Natural killer cell treated with Interleukin-12 subunit alpha and Interleukin-12 subunit beta and Interleukin-15 and Interleukin-18, amount 100 ng/mL, for 72 hours (primary cell): ENCODE measurements at regions not wholly inside any gene's neighbourhood (a gene's known extent, or its start where the extent isn't known, plus 50 kb on each side); places are given as distances from the start of the nearest gene placed in this dataset.

Experiments
- ATAC-seq, 2 donors: fragments of 150-1000 bp; cut with Tn5 transposase in 1 of 2; sonication (Bioruptor Pico), chemical (Tn5 transposase) in 1 of 2; 2 replicates each; pipeline ENCODE4 v1.10.0; 2021
- DNase-seq: peaks from one replicate; pipeline ENCODE4 v3.0.0; 2022; ENCODE audit warnings: low spot score
- H3K27ac Mint-ChIP-seq, 2 donors: 1 replicate in 1 of 2; 2 replicates in 1 of 2; pipeline ENCODE4 v1.8.0; 2022; ENCODE audit warnings: mixed read lengths in 2 of 2, mild to moderate bottlenecking in 1 of 2, moderate library complexity in 1 of 2
- H3K27me3 Mint-ChIP-seq, 2 donors: 1 replicate in 1 of 2; 2 replicates in 1 of 2; pipeline ENCODE4 v1.8.0; 2022; ENCODE audit warnings: mixed read lengths in 2 of 2
- H3K36me3 Mint-ChIP-seq: one replicate; pipeline ENCODE4 v1.8.0; 2022; ENCODE audit warnings: mixed read lengths
- H3K4me1 Mint-ChIP-seq, 2 donors: 1 replicate in 1 of 2; 2 replicates in 1 of 2; pipeline ENCODE4 v1.8.0; 2022; ENCODE audit warnings: low read depth in 2 of 2, mixed read lengths in 2 of 2, mild to moderate bottlenecking in 1 of 2
- H3K4me3 Mint-ChIP-seq: one replicate; pipeline ENCODE4 v1.8.0; 2022; ENCODE audit warnings: mixed read lengths
- H3K9me3 Mint-ChIP-seq: 2 replicates; pipeline ENCODE4 v1.8.0; 2022; ENCODE audit warnings: mixed read lengths

GRCh38 chr18:72637299-72637698 is 93.2 kb upstream of the CBLN2 start:
- Mint-ChIP-seq H3K9me3 (peaks cover 7% of the 10 kb centered on the region), H3K27ac (no peak overlapping the region), H3K27me3 (no peaks in the 10 kb centered on the region), H3K36me3 (no peaks in the 10 kb centered on the region), H3K4me1 (no peaks in the 10 kb centered on the region), H3K4me3 (no peak overlapping the region)
- ATAC-seq (no peak), DNase-seq (no peak)

- no peak overlapping the region for H3K4me3 Mint-ChIP-seq
- H3K27ac Mint-ChIP-seq: no peak overlapping the region
- no peaks in the 10 kb centered on the region for H3K27me3 Mint-ChIP-seq
- DNase-seq: no peak
- H3K4me1 Mint-ChIP-seq: no peaks in the 10 kb centered on the region
- no peak for ATAC-seq
- no peaks in the 10 kb centered on the region for H3K36me3 Mint-ChIP-seq
- peaks cover 4% of the 10 kb centered on the region for H3K9me3 Mint-ChIP-seq
Measured at GRCh38 chr18:72636611-72637010, 92.5 kb upstream of the CBLN2 start.

GRCh38 chr18:72634500-72634899 is 90.4 kb upstream of the CBLN2 start:
- no peak overlapping the region for H3K4me3 Mint-ChIP-seq
- peaks cover 4% of the 10 kb centered on the region for H3K9me3 Mint-ChIP-seq
- no peaks in the 10 kb centered on the region for H3K27me3 Mint-ChIP-seq
- no peak overlapping the region for H3K27ac Mint-ChIP-seq
- H3K4me1 Mint-ChIP-seq: no peaks in the 10 kb centered on the region
- ATAC-seq (no peak), DNase-seq (no peak)
- no peaks in the 10 kb centered on the region for H3K36me3 Mint-ChIP-seq

- Mint-ChIP-seq H3K9me3 (peaks cover 4% of the 10 kb centered on the region), H3K27ac (no peak overlapping the region), H3K4me3 (no peak overlapping the region), H3K27me3 (no peaks in the 10 kb centered on the region), H3K36me3 (no peaks in the 10 kb centered on the region), H3K4me1 (no peaks in the 10 kb centered on the region)
- DNase-seq (no peak), ATAC-seq (no peak)
Measured at GRCh38 chr18:72630991-72631390, 86.8 kb upstream of the CBLN2 start.

- Mint-ChIP-seq H3K27ac (no peak overlapping the region), H3K27me3 (no peaks in the 10 kb centered on the region), H3K36me3 (no peaks in the 10 kb centered on the region), H3K4me3 (no peak overlapping the region), H3K9me3 (no peaks in the 10 kb centered on the region), H3K4me1 (no peaks in the 10 kb centered on the region)
- DNase-seq: no peak
- no peak for ATAC-seq
Measured at GRCh38 chr18:72623444-72623843, 79.3 kb upstream of the CBLN2 start.

- no peak overlapping the region for H3K4me3 Mint-ChIP-seq
- peaks cover 16% of the 10 kb centered on the region for H3K9me3 Mint-ChIP-seq
- H3K4me1 Mint-ChIP-seq: no peaks in the 10 kb centered on the region
- DNase-seq: no peak
- no peaks in the 10 kb centered on the region for H3K36me3 Mint-ChIP-seq
- no peak overlapping the region for H3K27ac Mint-ChIP-seq
- no peaks in the 10 kb centered on the region for H3K27me3 Mint-ChIP-seq
- no peak for ATAC-seq
Measured at GRCh38 chr18:72613534-72613930, 69.4 kb upstream of the CBLN2 start.

- no peaks in the 10 kb centered on the region for H3K4me1 Mint-ChIP-seq
- H3K4me3 Mint-ChIP-seq: no peak overlapping the region
- no peaks in the 10 kb centered on the region for H3K27me3 Mint-ChIP-seq
- ATAC-seq (no peak), DNase-seq (no peak)
- peaks cover 16% of the 10 kb centered on the region for H3K9me3 Mint-ChIP-seq
- no peaks in the 10 kb centered on the region for H3K36me3 Mint-ChIP-seq
- H3K27ac Mint-ChIP-seq: no peak overlapping the region
Measured at GRCh38 chr18:72612894-72613533, 68.9 kb upstream of the CBLN2 start.

GRCh38 chr18:72605376-72605775 is 61.2 kb upstream of the CBLN2 start:
- no peak for DNase-seq
- H3K9me3 Mint-ChIP-seq: peaks cover 20% of the 10 kb centered on the region
- no peak overlapping the region for H3K27ac Mint-ChIP-seq
- H3K4me3 Mint-ChIP-seq: no peak overlapping the region
- ATAC-seq: no peak
- no peaks in the 10 kb centered on the region for H3K4me1 Mint-ChIP-seq
- H3K27me3 Mint-ChIP-seq: no peaks in the 10 kb centered on the region
- peaks cover 5% of the 10 kb centered on the region for H3K36me3 Mint-ChIP-seq

- no peak for DNase-seq
- Mint-ChIP-seq H3K27ac (no peak overlapping the region), H3K4me3 (no peak overlapping the region), H3K27me3 (no peaks in the 10 kb centered on the region), H3K4me1 (no peaks in the 10 kb centered on the region), H3K9me3 (peaks cover 17% of the 10 kb centered on the region), H3K36me3 (peaks cover under 1% of the 10 kb centered on the region)
- peak in 1 of 2 donors; percentile 24 for ATAC-seq
Measured at GRCh38 chr18:72601944-72602343, 57.8 kb upstream of the CBLN2 start.

- no peaks in the 10 kb centered on the region for H3K4me1 Mint-ChIP-seq
Measured at GRCh38 chr18:72601481-72601880, 57.3 kb upstream of the CBLN2 start.

More at GRCh38 chr18:72601481-72601880, 57.3 kb upstream of the CBLN2 start:
- Mint-ChIP-seq H3K4me3 (no peak overlapping the region), H3K36me3 (peaks cover 5% of the 10 kb centered on the region), H3K9me3 (peaks cover 20% of the 10 kb centered on the region), H3K27me3 (no peaks in the 10 kb centered on the region), H3K27ac (no peak overlapping the region)
- ATAC-seq: no peak
- no peak for DNase-seq
